GM21390 (cell line): ENCODE measurements at regions not wholly inside any gene's neighbourhood (a gene's known extent, or its start where the extent isn't known, plus 50 kb on each side); places are given as distances from the start of the nearest gene placed in this dataset.

Experiments
- ATAC-seq: cut with Tn5 transposase; IDR thresholded peaks from one replicate; pipeline ENCODE4 v1.9.1; 2021; ENCODE audit not compliant: unreplicated experiment

GRCh38 chr1:56320464-56321149 is 258.8 kb downstream of the PLPP3 start:
- ATAC-seq: no peak

DNA sequence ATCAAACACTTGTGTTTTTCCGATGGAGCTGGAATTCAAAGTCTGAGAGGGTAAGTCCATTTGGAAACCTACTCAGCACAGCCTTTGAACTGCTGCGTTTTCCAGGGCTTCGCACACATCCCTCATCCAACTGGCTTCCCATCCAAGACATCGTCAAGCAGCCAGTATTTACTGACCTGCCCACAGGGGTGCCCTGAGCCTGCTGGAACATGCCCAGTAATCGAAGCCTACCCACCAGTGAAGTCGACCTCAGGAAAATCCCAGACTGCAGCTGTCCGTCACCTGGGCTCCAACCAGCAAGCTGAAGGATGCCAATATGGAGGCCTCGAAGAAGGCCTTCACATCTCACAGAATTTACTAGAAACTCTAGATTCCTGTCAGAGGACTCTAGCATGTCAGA is 261.6 kb downstream of the PLPP3 start:
- ATAC-seq: no peak

- no peak for ATAC-seq
Measured at GRCh38 chr1:56315293-56315942, 263.9 kb downstream of the PLPP3 start.

- ATAC-seq: no peak
Measured at GRCh38 chr1:56313560-56313959, 265.8 kb downstream of the PLPP3 start.

DNA sequence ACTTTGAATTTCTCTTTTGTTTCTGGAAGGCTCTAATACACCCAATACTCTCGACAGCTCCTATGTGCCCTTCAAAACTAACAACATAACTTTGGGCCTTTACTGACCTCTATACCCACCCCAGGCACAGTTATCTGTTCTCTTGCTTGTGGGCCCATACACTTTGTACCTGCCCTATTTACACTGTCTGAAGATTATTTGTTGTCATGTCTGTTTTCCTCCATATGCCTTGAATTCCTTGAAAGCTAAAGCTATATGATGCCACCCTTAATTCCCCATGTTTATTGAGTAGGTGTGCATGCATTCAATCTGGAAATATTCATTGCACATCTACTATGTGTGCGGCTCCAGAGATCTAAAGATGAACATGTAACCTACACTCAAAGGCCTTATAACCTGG is 267.6 kb downstream of the PLPP3 start:
- no peak for ATAC-seq

- no peak for ATAC-seq
Measured at GRCh38 chr1:56310945-56311344, 268.4 kb downstream of the PLPP3 start.

DNA sequence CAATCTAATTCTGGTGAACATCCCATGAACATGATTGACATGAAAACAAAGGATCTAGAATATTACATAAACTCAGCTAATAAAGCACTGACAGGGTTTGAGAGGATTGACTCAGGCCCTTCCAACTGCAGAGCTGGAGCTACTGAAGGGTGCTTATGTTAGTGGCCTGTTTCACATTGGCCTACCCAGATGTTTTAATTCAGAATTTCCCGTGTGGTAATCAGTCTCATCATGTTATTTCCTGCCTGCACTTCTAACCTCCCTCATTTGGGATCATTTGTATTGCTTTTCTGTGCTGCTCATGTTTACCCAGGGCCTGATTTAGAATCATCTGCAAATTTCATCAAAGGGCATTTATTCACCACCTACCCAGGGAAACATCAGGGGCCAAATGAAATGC is 270.3 kb downstream of the PLPP3 start:
- ATAC-seq: no peak

- ATAC-seq: no peak
Measured at GRCh38 chr1:56304975-56305374, 274.4 kb downstream of the PLPP3 start.

DNA sequence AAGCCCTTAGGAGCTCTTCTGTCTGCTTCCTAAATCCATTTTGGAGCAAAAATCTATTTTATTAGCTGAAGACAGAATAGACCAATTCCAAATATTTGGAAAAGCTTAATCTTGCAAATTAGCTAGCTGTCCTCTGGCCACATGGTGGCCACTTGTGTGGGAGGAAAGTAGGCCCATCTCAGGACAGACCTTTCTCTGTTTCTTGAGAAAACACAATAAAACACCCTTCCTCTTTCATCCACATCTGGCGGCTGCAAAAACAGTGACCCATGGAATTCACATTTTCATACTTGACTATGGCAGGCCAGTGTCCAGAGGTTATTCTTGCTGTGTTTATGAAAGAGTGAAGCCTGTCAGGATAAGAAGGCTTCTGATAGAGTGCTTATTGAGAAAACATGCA is 275.6 kb downstream of the PLPP3 start:
- no peak for ATAC-seq

GRCh38 chr1:56302878-56303277 is 276.5 kb downstream of the PLPP3 start:
- ATAC-seq: no peak

- ATAC-seq: no peak
Measured at GRCh38 chr1:56301791-56302190, 277.6 kb downstream of the PLPP3 start.

GRCh38 chr1:56300836-56301235 is 278.5 kb downstream of the PLPP3 start:
- ATAC-seq: no peak

- ATAC-seq: no peak
Measured at GRCh38 chr1:56298866-56299265, 280.5 kb downstream of the PLPP3 start.

DNA sequence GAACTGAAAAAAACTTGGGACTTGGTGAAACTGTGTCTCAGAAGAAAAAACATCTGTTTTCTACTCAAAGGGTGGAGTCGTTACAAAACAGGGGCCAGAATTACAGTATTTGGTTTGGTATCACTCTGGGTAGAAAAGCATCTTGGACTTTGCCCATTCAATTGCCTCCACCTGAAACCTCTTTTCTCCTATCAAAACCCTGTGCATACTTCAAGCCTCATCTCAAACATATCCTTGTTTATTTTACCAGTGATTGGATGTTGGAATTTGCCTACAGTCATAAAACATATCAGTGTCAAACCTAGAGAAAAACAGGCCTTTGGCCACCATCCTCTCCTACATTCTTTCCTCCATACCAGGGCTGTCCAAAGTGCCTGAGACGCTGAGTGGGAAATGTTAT is 281.5 kb downstream of the PLPP3 start:
- ATAC-seq: no peak

GRCh38 chr1:56297208-56297607 is 282.2 kb downstream of the PLPP3 start:
- no peak for ATAC-seq

DNA sequence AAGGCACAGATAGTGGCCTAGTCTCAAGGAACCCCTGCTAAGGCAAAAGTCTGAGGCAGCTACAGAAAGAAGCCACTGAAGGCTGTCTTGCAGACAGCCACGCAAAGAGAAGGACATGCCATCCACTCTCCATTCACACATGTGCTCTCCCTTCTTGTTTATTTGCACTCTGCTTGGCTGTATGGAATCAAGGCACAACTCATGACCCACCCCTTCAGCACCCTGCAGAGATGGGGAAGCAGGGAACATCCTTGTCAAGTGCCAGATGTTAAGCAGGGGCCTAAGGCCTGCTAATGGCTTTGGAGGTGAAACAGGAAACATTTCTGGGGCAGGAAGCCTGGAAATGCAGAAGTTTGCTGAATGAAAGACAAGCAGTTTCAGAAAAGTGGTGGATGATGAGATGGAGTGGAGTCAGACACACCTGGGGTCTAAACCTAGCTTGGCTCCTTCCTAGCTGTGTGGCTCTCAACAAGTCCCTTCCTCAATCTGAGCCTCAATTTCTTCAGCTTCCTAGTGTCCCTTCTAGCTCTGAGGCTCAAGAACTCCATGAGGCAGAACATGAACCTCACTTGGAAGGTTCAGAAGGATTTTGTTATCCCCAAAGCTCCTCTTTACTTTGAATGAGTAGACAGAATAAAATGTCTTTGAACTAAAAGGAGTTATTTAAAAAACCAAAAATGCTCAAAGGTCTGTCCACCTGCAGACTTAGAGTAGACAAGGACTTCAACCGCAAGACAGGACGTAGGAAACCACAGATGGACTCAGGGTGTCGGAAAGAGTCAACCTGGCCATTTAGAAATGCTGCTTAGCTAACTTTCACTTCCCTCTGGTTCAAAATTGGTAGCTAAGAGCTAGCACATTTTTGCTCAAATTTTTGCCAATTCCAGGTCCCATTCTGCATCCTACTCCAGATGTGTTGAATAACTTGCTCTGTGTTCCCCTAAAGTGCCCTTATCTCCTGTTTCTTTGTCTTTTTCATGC is 283.1 kb downstream of the PLPP3 start:
- ATAC-seq: no peak

GRCh38 chr1:56291374-56291919 is 287.9 kb downstream of the PLPP3 start:
- no peak for ATAC-seq

DNA sequence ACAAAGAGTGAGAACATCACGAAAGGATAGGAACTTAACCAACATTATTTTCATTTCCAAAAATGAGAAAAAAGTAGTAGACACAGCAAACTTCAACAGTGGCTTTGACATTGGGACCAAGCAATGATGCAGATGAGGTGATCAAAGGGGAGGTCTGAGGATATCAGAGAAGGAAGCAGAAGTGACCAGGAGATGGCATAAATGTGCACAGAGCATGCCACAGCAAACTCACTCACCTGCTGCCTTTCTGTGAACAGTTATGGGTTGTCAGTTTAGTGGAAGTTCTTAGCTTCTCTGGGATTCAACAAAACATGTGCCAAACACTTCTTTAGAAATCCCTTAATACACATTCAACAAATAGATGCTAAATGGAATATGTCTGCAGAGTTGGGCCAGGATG is 290.1 kb downstream of the PLPP3 start:
- ATAC-seq: no peak

DNA sequence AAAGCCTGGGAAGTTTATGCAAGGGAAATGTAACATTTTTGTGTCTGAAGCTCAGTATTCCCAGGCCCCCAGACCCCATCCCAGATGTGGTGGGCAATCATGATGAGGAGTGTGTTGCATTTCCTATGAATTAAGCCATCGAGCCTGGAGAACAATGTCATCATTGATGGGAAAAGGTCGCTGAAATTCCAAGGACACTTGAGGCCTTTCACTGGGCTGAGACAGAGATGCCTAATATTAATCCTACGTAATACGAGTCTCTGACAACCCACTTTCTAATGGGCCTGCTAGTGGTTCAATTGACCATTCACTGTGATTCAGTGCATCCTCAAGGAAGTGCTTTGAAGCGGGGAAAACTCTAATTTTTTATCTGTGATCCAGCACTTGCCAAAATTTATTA is 291.6 kb downstream of the PLPP3 start:
- no peak for ATAC-seq

- ATAC-seq: no peak
Measured at GRCh38 chr1:56286956-56287355, 292.4 kb downstream of the PLPP3 start.

- no peak for ATAC-seq
Measured at GRCh38 chr1:56286506-56286905, 292.9 kb downstream of the PLPP3 start.
